ENCODE measurements at regions not wholly inside any gene's neighbourhood (a gene's known extent, or its start where the extent isn't known, plus 50 kb on each side); places are given as distances from the start of the nearest gene placed in this dataset.

- TF ChIP-seq CTCF (IDR thresholded peaks at IDR 0.05) (no peak), POLR2A (IDR thresholded peaks at IDR 0.05) (no peak), POLR2AphosphoS5 (IDR thresholded peaks at IDR 0.05) (no peak), EP300 (IDR thresholded peaks at IDR 0.05; ENCODE audit: low read depth) (no peak)
Observed at GRCh38 chr1:55793856-55794255, 578.7 kb upstream of the USP24 start.
